PC-3 (cell line): ENCODE measurements at regions not wholly inside any gene's neighbourhood (a gene's known extent, or its start where the extent isn't known, plus 50 kb on each side); places are given as distances from the start of the nearest gene placed in this dataset.
"Not testable (repeated sequence)": the region's sequence is repeated elsewhere in the genome, so short reads cannot be mapped to it uniquely, and the experiment has no call there.

ENCODE experiments used
- ATAC-seq: fragments of 200-7000 bp; cut with Tn5 transposase; 2 replicates; pipeline ENCODE4 v1.9.1; 2020; ENCODE audit warnings: mild to moderate bottlenecking, moderate library complexity
- BruUV-seq: library from RNA; stranded (reverse); fragments of 400-500 nt; replicated peaks from 2 replicates; lab custom pipeline; 2021; lab: Mats Ljungman, UMichigan
- CTCF ChIA-PET: fragments of 300-600 bp; sonication (Branson Sonifier 250); formaldehyde crosslinking; loops from one replicate; lab custom pipeline; 2022; ENCODE audit warnings: antibody characterized with exemption; lab: Charles Lee
- POLR2A ChIA-PET: fragments of 300-600 bp; sonication (Branson Sonifier 250); formaldehyde crosslinking; loops from one replicate; lab custom pipeline; 2022; ENCODE audit warnings: antibody characterized with exemption; ENCODE audit not compliant: unreplicated experiment; lab: Charles Lee
- DNase-seq: peaks from one replicate; pipeline ENCODE4 v3.0.0-alpha.2; 2015
- H2AFZ ChIP-seq: fragments of 300-600 bp; sonication (generic); 2 replicates; pipeline ENCODE4 v1.6.0; 2016; ENCODE audit warnings: antibody characterized with exemption, low read length
- H3F3A ChIP-seq: fragments of 300-600 bp; sonication (generic); one replicate; pipeline ENCODE4 v1.6.0; 2017; ENCODE audit warnings: antibody characterized with exemption, low read length, control low read depth, mild to moderate bottlenecking; ENCODE audit not compliant: unreplicated experiment
- H3K27ac ChIP-seq: fragments of 300-600 bp; sonication (generic); 2 replicates; pipeline ENCODE4 v1.5.1; 2016; ENCODE audit warnings: mild to moderate bottlenecking, low read length
- H3K27me3 ChIP-seq: fragments of 300-600 bp; sonication (generic); 2 replicates; pipeline ENCODE4 v1.6.1; 2016; ENCODE audit warnings: low read length, mixed read lengths
- H3K36me3 ChIP-seq: fragments of 300-600 bp; sonication (generic); 2 replicates; pipeline ENCODE4 v1.6.1; 2016; ENCODE audit warnings: low read depth, mixed run types, low read length, mixed read lengths
- H3K4me1 ChIP-seq: fragments of 300-600 bp; sonication (generic); 2 replicates; pipeline ENCODE4 v1.5.1; 2016; ENCODE audit warnings: low read length; ENCODE audit not compliant: insufficient read depth
- H3K4me2 ChIP-seq: fragments of 300-600 bp; sonication (generic); 2 replicates; pipeline ENCODE4 v1.6.0; 2016; ENCODE audit warnings: low read length
- H3K4me3 ChIP-seq: fragments of 300-600 bp; sonication (generic); 2 replicates; pipeline ENCODE4 v1.5.1; 2016; ENCODE audit warnings: mild to moderate bottlenecking, low read length, mixed read lengths
- H3K79me2 ChIP-seq: fragments of 300-600 bp; sonication (generic); 2 replicates; pipeline ENCODE4 v1.6.1; 2017; ENCODE audit warnings: low read length, mixed read lengths
- H3K9ac ChIP-seq: fragments of 300-600 bp; sonication (generic); 2 replicates; pipeline ENCODE4 v1.6.0; 2016; ENCODE audit warnings: mild to moderate bottlenecking, low read length
- H3K9me2 ChIP-seq: fragments of 300-600 bp; sonication (generic); replicated peaks from 2 replicates; pipeline ENCODE4 v1.6.1; 2016; ENCODE audit warnings: mixed run types, low read length, mixed read lengths
- H3K9me3 ChIP-seq: fragments of 300-600 bp; sonication (generic); 2 replicates; pipeline ENCODE4 v1.6.1; 2016; ENCODE audit warnings: low read length, mixed read lengths
- H4K20me1 ChIP-seq: fragments of 300-600 bp; sonication (generic); 2 replicates; pipeline ENCODE4 v1.6.1; 2016; ENCODE audit warnings: low read length, mixed read lengths
- EZH2 ChIP-seq: fragments of 300-600 bp; sonication (generic); IDR thresholded peaks from one replicate; pipeline ENCODE4 v1.6.1; 2017; ENCODE audit warnings: antibody characterized with exemption, mild to moderate bottlenecking, low read length; ENCODE audit not compliant: unreplicated experiment
- EZH2phosphoT487 ChIP-seq: fragments of 300-600 bp; sonication (generic); IDR thresholded peaks from 2 replicates; pipeline ENCODE4 v1.6.1; 2018; ENCODE audit warnings: mild to moderate bottlenecking, antibody characterized with exemption, low read length, borderline replicate concordance
- intact Hi-C: fragments of 100-400 bp; cut with micrococcal nuclease; formaldehyde crosslinking; loops from 2 replicates; pipeline ENCODE4 v1.9.0; 2023
- TF ChIP-seq, protein P1 (sequence below): fragments of 300-600 bp; sonication (generic); conservative IDR thresholded peaks from 2 replicates; pipeline ENCODE4 v1.5.1; 2017; ENCODE audit warnings: antibody characterized with exemption, low read depth, mild to moderate bottlenecking, low read length

DNA sequence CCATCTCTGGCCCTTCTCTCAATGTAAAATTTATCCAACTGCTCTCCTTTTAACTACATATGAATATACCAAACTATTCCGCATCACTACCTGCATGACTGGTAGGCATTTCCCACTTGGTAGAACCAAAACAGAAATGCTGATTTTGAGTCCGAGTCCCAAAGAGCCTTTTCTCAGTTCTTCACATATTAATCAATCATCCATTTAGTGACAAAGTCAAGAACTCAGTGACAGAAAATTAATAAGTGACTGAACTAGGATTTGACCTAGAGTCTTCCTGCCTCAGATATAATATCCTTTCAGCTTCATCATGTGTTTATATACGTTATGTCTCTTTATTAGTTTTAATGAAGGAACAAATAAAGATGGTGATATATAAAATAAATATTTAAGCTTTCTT is 700.6 kb upstream of the GOLIM4 start:
- H3K79me2 ChIP-seq: no peaks in the 10 kb centered on the region
- TF ChIP-seq, protein P1, sequence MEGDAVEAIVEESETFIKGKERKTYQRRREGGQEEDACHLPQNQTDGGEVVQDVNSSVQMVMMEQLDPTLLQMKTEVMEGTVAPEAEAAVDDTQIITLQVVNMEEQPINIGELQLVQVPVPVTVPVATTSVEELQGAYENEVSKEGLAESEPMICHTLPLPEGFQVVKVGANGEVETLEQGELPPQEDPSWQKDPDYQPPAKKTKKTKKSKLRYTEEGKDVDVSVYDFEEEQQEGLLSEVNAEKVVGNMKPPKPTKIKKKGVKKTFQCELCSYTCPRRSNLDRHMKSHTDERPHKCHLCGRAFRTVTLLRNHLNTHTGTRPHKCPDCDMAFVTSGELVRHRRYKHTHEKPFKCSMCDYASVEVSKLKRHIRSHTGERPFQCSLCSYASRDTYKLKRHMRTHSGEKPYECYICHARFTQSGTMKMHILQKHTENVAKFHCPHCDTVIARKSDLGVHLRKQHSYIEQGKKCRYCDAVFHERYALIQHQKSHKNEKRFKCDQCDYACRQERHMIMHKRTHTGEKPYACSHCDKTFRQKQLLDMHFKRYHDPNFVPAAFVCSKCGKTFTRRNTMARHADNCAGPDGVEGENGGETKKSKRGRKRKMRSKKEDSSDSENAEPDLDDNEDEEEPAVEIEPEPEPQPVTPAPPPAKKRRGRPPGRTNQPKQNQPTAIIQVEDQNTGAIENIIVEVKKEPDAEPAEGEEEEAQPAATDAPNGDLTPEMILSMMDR: no peak
- no peak for TF ChIP-seq EZH2phosphoT487
- no peak for TF ChIP-seq EZH2
- no peaks in the 10 kb centered on the region for H3K9me3 ChIP-seq
- no peaks in the 10 kb centered on the region for H4K20me1 ChIP-seq
- H3K9me2 ChIP-seq: no peaks in the 10 kb centered on the region
- no peak overlapping the region for H2AFZ ChIP-seq
- H3K27ac ChIP-seq: no peak overlapping the region
- H3K9ac ChIP-seq: no peak overlapping the region
- CTCF ChIA-PET: no interaction called here
- intact Hi-C loops: no loop called here
- no TSS peak for BruUV-seq
- H3K4me3 ChIP-seq: no peak overlapping the region
- ATAC-seq (no peak), DNase-seq (no peak)
- H3K36me3 ChIP-seq: no peaks in the 10 kb centered on the region
- peaks cover under 1% of the 10 kb centered on the region for H3K4me1 ChIP-seq
- POLR2A ChIA-PET: no interaction called here
- no peak overlapping the region for H3K4me2 ChIP-seq
- no peaks in the 10 kb centered on the region for H3F3A ChIP-seq
- no peaks in the 10 kb centered on the region for H3K27me3 ChIP-seq

DNA sequence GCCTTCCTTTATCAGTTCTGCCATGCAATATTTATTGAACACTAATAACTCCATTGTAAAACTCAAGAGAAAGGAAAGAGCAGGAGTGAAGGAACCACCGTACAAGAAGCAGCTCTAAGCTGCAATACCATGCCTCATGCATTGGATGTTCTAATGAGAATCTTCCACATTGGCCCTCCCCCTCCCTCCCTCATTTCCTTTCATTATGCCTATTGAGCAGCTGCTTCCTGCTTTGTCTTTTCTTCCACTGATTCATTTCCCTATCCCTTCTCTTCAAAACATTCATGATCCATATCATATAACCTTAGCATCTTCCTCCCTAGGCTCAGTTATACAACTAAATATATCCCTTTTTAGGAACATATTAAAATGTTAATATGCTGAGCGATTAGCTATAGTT is 698.7 kb upstream of the GOLIM4 start:
- Histone ChIP-seq H2AFZ (no peak overlapping the region), H3K9me2 (no peaks in the 10 kb centered on the region), H3K27ac (no peak overlapping the region), H3K9me3 (no peaks in the 10 kb centered on the region), H4K20me1 (no peaks in the 10 kb centered on the region), H3K4me2 (no peak overlapping the region), H3K4me3 (no peak overlapping the region), H3K9ac (no peak overlapping the region), H3F3A (no peaks in the 10 kb centered on the region), H3K79me2 (no peaks in the 10 kb centered on the region), H3K27me3 (no peaks in the 10 kb centered on the region), H3K4me1 (no peaks in the 10 kb centered on the region), H3K36me3 (no peaks in the 10 kb centered on the region)
- ATAC-seq (no peak), DNase-seq (no peak)
- intact Hi-C loops: no loop called here
- CTCF ChIA-PET: no interaction called here
- TF ChIP-seq EZH2 (no peak), EZH2phosphoT487 (no peak)
- TF ChIP-seq, protein P1: no peak
- BruUV-seq: no TSS peak
- POLR2A ChIA-PET: no interaction called here

DNA sequence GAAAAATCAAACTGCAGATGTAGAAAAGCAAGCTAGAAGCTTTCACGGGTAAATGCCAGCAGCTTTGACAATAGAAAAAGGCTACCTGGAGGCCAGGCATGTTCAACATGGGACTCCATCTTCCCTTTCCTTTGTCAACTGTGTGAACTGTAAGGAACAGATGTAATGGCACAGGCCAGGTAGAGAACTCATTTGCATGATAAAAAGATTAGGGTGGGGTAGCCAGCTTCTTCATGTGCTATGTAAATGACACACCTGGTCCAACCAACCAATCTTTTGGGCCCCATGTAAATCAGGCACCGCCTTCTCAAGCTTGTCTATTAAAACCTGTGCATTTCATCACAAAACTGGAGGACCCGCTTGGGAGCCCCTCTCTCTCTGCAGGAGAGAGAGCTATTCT is 686.5 kb upstream of the GOLIM4 start:
- TF ChIP-seq EZH2 (no peak), EZH2phosphoT487 (no peak)
- TF ChIP-seq, protein P1: no peak
- no peaks in the 10 kb centered on the region for H3K27me3 ChIP-seq
- no peaks in the 10 kb centered on the region for H4K20me1 ChIP-seq
- H3K36me3 ChIP-seq: no peaks in the 10 kb centered on the region
- H3K9me2 ChIP-seq: no peaks in the 10 kb centered on the region
- ATAC-seq (no peak), DNase-seq (no peak)
- no peaks in the 10 kb centered on the region for H3F3A ChIP-seq
- intact Hi-C loops: no loop called here
- BruUV-seq: no TSS peak
- no peaks in the 10 kb centered on the region for H3K9me3 ChIP-seq
- ChIA-PET CTCF (no interaction called here), POLR2A (no interaction called here)
- H3K9ac ChIP-seq: no peak overlapping the region
- H3K4me1 ChIP-seq: no peaks in the 10 kb centered on the region
- no peak overlapping the region for H2AFZ ChIP-seq
- no peak overlapping the region for H3K4me3 ChIP-seq
- H3K27ac ChIP-seq: no peak overlapping the region
- H3K79me2 ChIP-seq: no peaks in the 10 kb centered on the region
- H3K4me2 ChIP-seq: no peak overlapping the region

DNA sequence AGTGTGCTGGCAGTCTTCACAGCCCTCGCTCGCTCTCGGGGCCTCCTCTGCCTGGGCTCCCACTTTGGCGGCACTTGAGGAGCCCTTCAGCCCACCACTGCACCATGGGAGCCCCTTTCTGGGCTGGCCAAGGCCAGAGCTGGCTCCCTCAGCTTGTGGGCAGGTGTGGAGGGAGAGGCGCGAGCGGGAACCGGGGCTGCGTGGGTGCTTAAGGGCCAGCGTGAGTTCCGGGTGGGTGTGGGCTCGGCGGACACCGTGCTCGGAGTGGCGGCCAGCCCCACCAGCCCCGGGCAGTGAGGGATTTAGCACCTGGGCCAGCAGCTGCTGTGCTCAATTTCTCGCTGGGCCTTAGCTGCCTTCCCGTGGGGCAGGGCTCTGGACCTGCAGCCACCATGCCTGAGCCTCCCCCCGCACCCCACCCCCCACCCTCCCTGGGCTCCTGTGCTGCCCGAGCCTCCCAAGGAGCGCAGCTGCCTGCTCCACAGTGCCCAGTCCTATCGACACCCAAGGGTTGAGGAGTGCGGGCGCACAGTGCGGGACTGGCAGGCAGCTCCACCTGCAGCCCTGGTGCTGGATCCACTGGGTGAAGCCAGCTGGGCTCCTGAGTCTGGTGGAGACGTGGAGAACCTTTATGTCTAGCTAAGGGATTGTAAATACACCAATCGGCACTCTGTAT is 684.4 kb upstream of the GOLIM4 start:
- BruUV-seq, H3K36me3 ChIP-seq, CTCF ChIA-PET, H3K9me3 ChIP-seq, H3K27ac ChIP-seq, H2AFZ ChIP-seq, H3K4me1 ChIP-seq, H3K4me3 ChIP-seq, H4K20me1 ChIP-seq, H3K9ac ChIP-seq, POLR2A ChIA-PET, H3K9me2 ChIP-seq, DNase-seq, H3K4me2 ChIP-seq, intact Hi-C loops, H3K27me3 ChIP-seq, H3K79me2 ChIP-seq, ATAC-seq, H3F3A ChIP-seq: not testable (repeated sequence)
